OCI-LY7 (cell line): ENCODE measurements at regions not wholly inside any gene's neighbourhood (a gene's known extent, or its start where the extent isn't known, plus 50 kb on each side); places are given as distances from the start of the nearest gene placed in this dataset.

Source experiments
- BruUV-seq: library from RNA; stranded (reverse); fragments of 400-500 nt; replicated peaks from 2 replicates; lab custom pipeline; 2021; lab: Mats Ljungman, UMichigan
- CTCF ChIA-PET: fragments of 300-600 bp; sonication (Branson Sonifier 250); formaldehyde crosslinking; loops from one replicate; lab custom pipeline; 2022; ENCODE audit warnings: antibody characterized with exemption; ENCODE audit not compliant: unreplicated experiment; lab: Charles Lee
- POLR2A ChIA-PET: fragments of 300-600 bp; sonication (Branson Sonifier 250); formaldehyde crosslinking; loops from one replicate; lab custom pipeline; 2022; ENCODE audit warnings: antibody characterized with exemption; lab: Charles Lee
- DNase-seq: peaks from one replicate; pipeline ENCODE4 v3.0.0-alpha.2; 2015; ENCODE audit warnings: low spot score
- H2AFZ ChIP-seq: fragments of 200-600 bp; sonication (generic), shearing (Covaris generic); 2 replicates; pipeline ENCODE4 v1.6.1; 2014; ENCODE audit warnings: mild to moderate bottlenecking, antibody characterized with exemption, low read length, moderate library complexity
- H3K27ac ChIP-seq: fragments of 200-600 bp; sonication (generic); 2 replicates; pipeline ENCODE4 v1.5.1; 2014; ENCODE audit warnings: mixed run types, low read depth, mild to moderate bottlenecking, moderate library complexity, low read length, inconsistent platforms; ENCODE audit not compliant: poor library complexity, severe bottlenecking
- H3K36me3 ChIP-seq: fragments of 200-600 bp; sonication (generic); 2 replicates; pipeline ENCODE4 v1.6.1; 2014; ENCODE audit warnings: mild to moderate bottlenecking, antibody characterized with exemption, low read length, moderate library complexity, mixed read lengths; ENCODE audit not compliant: insufficient read depth
- H3K4me1 ChIP-seq: fragments of 200-600 bp; sonication (generic); 2 replicates; pipeline ENCODE4 v1.5.1; 2014; ENCODE audit warnings: mild to moderate bottlenecking, low read length; ENCODE audit not compliant: insufficient read depth, poor library complexity, severe bottlenecking
- H3K4me2 ChIP-seq: fragments of 200-600 bp; sonication (generic); 2 replicates; pipeline ENCODE4 v1.6.1; 2014; ENCODE audit warnings: mild to moderate bottlenecking, low read length
- H3K4me3 ChIP-seq: fragments of 200-600 bp; sonication (generic); 2 replicates; pipeline ENCODE4 v1.5.1; 2014; ENCODE audit warnings: mild to moderate bottlenecking, low read depth, low read length; ENCODE audit not compliant: poor library complexity, severe bottlenecking
- H3K79me2 ChIP-seq: fragments of 200-600 bp; sonication (generic); 2 replicates; pipeline ENCODE4 v1.6.1; 2016; ENCODE audit warnings: low read depth, mild to moderate bottlenecking, low read length, moderate library complexity, mixed read lengths; ENCODE audit not compliant: insufficient read depth
- H3K9me2 ChIP-seq: fragments of 200-600 bp; sonication (generic); 2 replicates; pipeline ENCODE4 v1.6.1; 2016; ENCODE audit warnings: mild to moderate bottlenecking, low read length, mixed read lengths; ENCODE audit not compliant: insufficient read depth
- H3K9me3 ChIP-seq: fragments of 200-600 bp; sonication (generic); 2 replicates; pipeline ENCODE4 v1.6.1; 2014; ENCODE audit warnings: mild to moderate bottlenecking, mixed run types, low read length, mixed read lengths
- H4K20me1 ChIP-seq: fragments of 200-600 bp; sonication (generic); 2 replicates; pipeline ENCODE4 v1.6.1; 2014; ENCODE audit warnings: mild to moderate bottlenecking, antibody characterized with exemption, low read length, moderate library complexity, mixed read lengths; ENCODE audit not compliant: insufficient read depth
- EZH2phosphoT487 ChIP-seq: fragments of 200-600 bp; sonication (generic); IDR thresholded peaks from 2 replicates; pipeline ENCODE4 v1.6.1; 2018; ENCODE audit warnings: low read depth, borderline replicate concordance, mild to moderate bottlenecking, mixed run types, antibody characterized with exemption, low read length, moderate library complexity, mixed read lengths
- intact Hi-C: fragments of 100-400 bp; cut with micrococcal nuclease; formaldehyde crosslinking; loops from one replicate; pipeline ENCODE4 v1.10.0; 2022; ENCODE audit not compliant: unreplicated experiment
- TF ChIP-seq, protein P1 (sequence below): fragments of 200-600 bp; sonication (generic); conservative IDR thresholded peaks from 2 replicates; pipeline ENCODE4 v1.5.1; 2014; ENCODE audit warnings: mild to moderate bottlenecking, antibody characterized with exemption, low read length, moderate library complexity, mixed read lengths

DNA sequence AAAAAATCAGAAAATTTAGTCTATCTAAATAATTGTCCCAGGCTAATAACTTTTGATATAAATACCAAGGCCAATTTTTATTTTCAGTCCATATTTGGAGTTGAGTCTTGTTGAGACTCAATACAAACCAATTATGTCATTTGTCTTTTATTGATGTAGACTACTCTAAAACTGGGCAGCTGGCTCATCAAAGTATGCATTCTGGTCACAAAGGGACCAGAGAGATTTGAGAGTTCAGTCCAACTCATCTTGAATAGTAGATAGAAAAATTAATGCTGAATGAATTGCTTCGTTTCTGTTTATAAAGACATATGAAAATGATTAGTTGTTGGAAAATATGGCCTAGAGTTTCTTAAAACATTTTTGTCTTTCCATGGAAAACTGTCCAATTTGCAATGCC lies 412.5 kb upstream of the KLHL4 start:
- ChIA-PET CTCF (no interaction called here), POLR2A (no interaction called here)
- H3K9me3 ChIP-seq = no peaks in the 10 kb centered on the region
- no peak for DNase-seq
- no peak overlapping the region for H3K27ac ChIP-seq
- H3K4me3 ChIP-seq = no peak overlapping the region
- no peak for TF ChIP-seq EZH2phosphoT487
- TF ChIP-seq, protein P1, sequence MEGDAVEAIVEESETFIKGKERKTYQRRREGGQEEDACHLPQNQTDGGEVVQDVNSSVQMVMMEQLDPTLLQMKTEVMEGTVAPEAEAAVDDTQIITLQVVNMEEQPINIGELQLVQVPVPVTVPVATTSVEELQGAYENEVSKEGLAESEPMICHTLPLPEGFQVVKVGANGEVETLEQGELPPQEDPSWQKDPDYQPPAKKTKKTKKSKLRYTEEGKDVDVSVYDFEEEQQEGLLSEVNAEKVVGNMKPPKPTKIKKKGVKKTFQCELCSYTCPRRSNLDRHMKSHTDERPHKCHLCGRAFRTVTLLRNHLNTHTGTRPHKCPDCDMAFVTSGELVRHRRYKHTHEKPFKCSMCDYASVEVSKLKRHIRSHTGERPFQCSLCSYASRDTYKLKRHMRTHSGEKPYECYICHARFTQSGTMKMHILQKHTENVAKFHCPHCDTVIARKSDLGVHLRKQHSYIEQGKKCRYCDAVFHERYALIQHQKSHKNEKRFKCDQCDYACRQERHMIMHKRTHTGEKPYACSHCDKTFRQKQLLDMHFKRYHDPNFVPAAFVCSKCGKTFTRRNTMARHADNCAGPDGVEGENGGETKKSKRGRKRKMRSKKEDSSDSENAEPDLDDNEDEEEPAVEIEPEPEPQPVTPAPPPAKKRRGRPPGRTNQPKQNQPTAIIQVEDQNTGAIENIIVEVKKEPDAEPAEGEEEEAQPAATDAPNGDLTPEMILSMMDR = no peak
- no peaks in the 10 kb centered on the region for H3K4me1 ChIP-seq
- no peaks in the 10 kb centered on the region for H3K79me2 ChIP-seq
- intact Hi-C loops = no loop called here
- H3K4me2 ChIP-seq = no peak overlapping the region
- no peaks in the 10 kb centered on the region for H3K36me3 ChIP-seq
- no peaks in the 10 kb centered on the region for H4K20me1 ChIP-seq
- H3K9me2 ChIP-seq = no peaks in the 10 kb centered on the region
- H2AFZ ChIP-seq = no peak overlapping the region
- BruUV-seq = no TSS peak

DNA sequence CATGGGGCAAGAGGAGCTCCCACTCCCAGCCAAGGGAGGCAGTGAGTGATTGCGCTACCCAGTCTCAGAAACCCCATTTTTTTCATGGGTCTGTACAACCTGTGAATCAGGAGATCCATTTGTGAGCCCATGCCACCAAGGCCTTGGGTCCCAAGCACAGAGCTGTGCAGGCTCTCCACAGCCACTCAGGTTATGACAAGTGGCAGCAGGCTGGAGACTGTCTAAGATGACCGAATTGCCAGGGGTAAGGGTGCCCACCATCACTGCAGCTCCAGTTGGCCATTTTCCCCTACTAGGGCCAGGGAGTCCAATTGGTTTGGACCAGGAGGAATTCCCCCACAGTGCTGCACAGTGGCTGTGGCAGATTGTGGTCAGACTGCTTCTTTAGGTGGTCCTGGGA lies 407.5 kb upstream of the KLHL4 start:
- H3K27ac ChIP-seq = no peak overlapping the region

DNA sequence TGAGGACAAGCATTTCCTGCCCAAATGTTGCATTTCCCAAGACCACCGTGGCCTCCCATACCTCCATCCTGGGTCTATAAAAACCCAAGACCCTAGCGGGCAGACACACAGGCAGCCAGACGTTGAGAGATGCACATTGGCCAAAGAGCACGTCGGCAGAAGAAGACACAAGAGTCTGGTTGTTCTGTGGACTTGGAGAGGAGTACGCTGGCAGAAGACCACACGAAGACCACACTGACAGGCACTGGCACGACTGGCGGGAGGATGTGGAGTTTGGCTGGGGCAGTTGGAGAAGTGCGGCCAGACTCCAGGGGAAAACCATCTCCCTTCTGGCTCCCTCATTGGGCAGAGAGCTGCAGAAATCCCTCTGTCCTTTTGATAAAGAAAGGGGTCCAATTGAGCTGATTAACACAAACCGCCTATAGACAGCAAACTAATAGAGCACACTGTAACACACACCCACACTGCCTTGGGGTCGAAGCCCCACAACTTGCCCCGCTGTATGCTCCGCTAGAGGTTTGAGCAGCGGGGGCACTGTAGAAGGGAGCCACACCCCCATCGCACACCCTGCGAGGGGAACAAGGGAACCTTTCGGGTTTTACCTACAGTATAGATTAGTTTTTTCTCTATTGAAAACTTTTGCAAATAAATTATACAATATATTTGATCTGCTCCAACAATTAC lies 376.7 kb upstream of the KLHL4 start:
- Histone ChIP-seq H3K4me2 (no peak overlapping the region), H3K4me3 (no peak overlapping the region), H3K36me3 (no peaks in the 10 kb centered on the region), H3K27ac (no peak overlapping the region), H2AFZ (no peak overlapping the region), H3K79me2 (no peaks in the 10 kb centered on the region), H3K9me3 (no peaks in the 10 kb centered on the region), H3K9me2 (no peaks in the 10 kb centered on the region), H3K4me1 (no peaks in the 10 kb centered on the region), H4K20me1 (no peaks in the 10 kb centered on the region)
- ChIA-PET CTCF (no interaction called here), POLR2A (no interaction called here)
- DNase-seq = no peak
- intact Hi-C loops = no loop called here
- no peak for TF ChIP-seq EZH2phosphoT487
- TF ChIP-seq, protein P1 = no peak
- BruUV-seq = no TSS peak

More for the DNA sequence above, 407.5 kb upstream of the KLHL4 start:
- H3K4me1 ChIP-seq = no peaks in the 10 kb centered on the region
- TF ChIP-seq EZH2phosphoT487 = no peak
- TF ChIP-seq, protein P1 = no peak
- no peaks in the 10 kb centered on the region for H3K9me2 ChIP-seq
- CTCF ChIA-PET = no interaction called here
- intact Hi-C loops = no loop called here
- no peak overlapping the region for H3K4me3 ChIP-seq
- no peaks in the 10 kb centered on the region for H3K9me3 ChIP-seq
- H4K20me1 ChIP-seq = no peaks in the 10 kb centered on the region
- no peak overlapping the region for H2AFZ ChIP-seq
- no peak overlapping the region for H3K4me2 ChIP-seq
- POLR2A ChIA-PET = no interaction called here
- H3K79me2 ChIP-seq = no peaks in the 10 kb centered on the region
- no TSS peak for BruUV-seq
- no peaks in the 10 kb centered on the region for H3K36me3 ChIP-seq
- no peak for DNase-seq
